Naive thymus-derived CD4-positive, alpha-beta T cell (primary cell): ENCODE measurements at regions not wholly inside any gene's neighbourhood (a gene's known extent, or its start where the extent isn't known, plus 50 kb on each side); places are given as distances from the start of the nearest gene placed in this dataset.

ENCODE experiments used
- ATAC-seq: fragments of 150-1000 bp; cut with Tn5 transposase; 2 replicates; pipeline ENCODE4 v1.10.0; 2021; ENCODE audit warnings: mild to moderate bottlenecking, moderate library complexity
- CTCF ChIA-PET: fragments of 350-600 bp; sonication (Branson Sonifier 250); formaldehyde crosslinking; loops from one replicate; lab custom pipeline; 2021; ENCODE audit warnings: antibody characterized with exemption; lab: Charles Lee
- POLR2A ChIA-PET: fragments of 350-600 bp; sonication (Branson Sonifier 250); formaldehyde crosslinking; loops from one replicate; lab custom pipeline; 2021; ENCODE audit warnings: antibody characterized with exemption, inconsistent platforms; lab: Charles Lee
- DNase-seq, 9 donors: peaks; one replicate each; pipeline versions ENCODE4 v3.0.0 to v3.0.0-alpha.2; 2020 to 2022; ENCODE audit warnings: mixed read lengths in 1 of 9
- H3K27ac ChIP-seq: one replicate; pipeline ENCODE4 v1.7.0; 2013; ENCODE audit warnings: mild to moderate bottlenecking, low read depth, low read length, moderate library complexity
- H3K27me3 ChIP-seq, 2 donors: one replicate each; pipeline ENCODE4 v1.7.0; 2013; ENCODE audit warnings: low read length in 2 of 2, mild to moderate bottlenecking in 2 of 2, moderate library complexity in 2 of 2; ENCODE audit not compliant: control insufficient read depth in 2 of 2, insufficient read depth in 2 of 2
- H3K36me3 ChIP-seq, 3 experiments: 1 replicate in 2 of 3; 2 replicates in 1 of 3; pipeline ENCODE4 v1.7.0; 2013; ENCODE audit warnings: low read length in 3 of 3, mild to moderate bottlenecking in 3 of 3, moderate library complexity in 1 of 3; ENCODE audit not compliant: insufficient read depth in 3 of 3, control insufficient read depth in 2 of 3
- H3K4me1 ChIP-seq, 2 donors: one replicate each; pipeline ENCODE4 v1.7.0; 2013; ENCODE audit warnings: low read length in 2 of 2, mild to moderate bottlenecking in 2 of 2, moderate library complexity in 1 of 2; ENCODE audit not compliant: control insufficient read depth in 2 of 2, insufficient read depth in 2 of 2
- H3K4me3 ChIP-seq: 2 replicates; pipeline ENCODE4 v1.7.0; 2013; ENCODE audit warnings: mild to moderate bottlenecking, low read length
- H3K9me3 ChIP-seq, 3 experiments: 1 replicate in 2 of 3; 2 replicates in 1 of 3; pipeline ENCODE4 v1.7.0; 2013; ENCODE audit warnings: low read length in 3 of 3; ENCODE audit not compliant: control insufficient read depth in 2 of 3
- H3K27ac Mint-ChIP-seq, 9 donors: one replicate each; pipeline ENCODE4 v1.8.0; 2020 to 2022; ENCODE audit warnings: mixed read lengths in 9 of 9, mild to moderate bottlenecking in 8 of 9, moderate library complexity in 5 of 9, inconsistent platforms in 2 of 9
- H3K27me3 Mint-ChIP-seq, 5 donors: one replicate each; pipeline ENCODE4 v1.8.0; 2021 to 2022; ENCODE audit warnings: mixed read lengths in 5 of 5, mild to moderate bottlenecking in 1 of 5
- H3K36me3 Mint-ChIP-seq, 5 donors: one replicate each; pipeline ENCODE4 v1.8.0; 2020 to 2022; ENCODE audit warnings: mixed read lengths in 5 of 5, mild to moderate bottlenecking in 3 of 5, inconsistent platforms in 1 of 5
- H3K4me1 Mint-ChIP-seq, 7 donors: one replicate each; pipeline ENCODE4 v1.8.0; 2020 to 2022; ENCODE audit warnings: mixed read lengths in 7 of 7, mild to moderate bottlenecking in 3 of 7, inconsistent platforms in 1 of 7
- H3K4me3 Mint-ChIP-seq, 10 donors: one replicate each; pipeline ENCODE4 v1.8.0; 2020 to 2022; ENCODE audit warnings: mild to moderate bottlenecking in 10 of 10, mixed read lengths in 10 of 10, moderate library complexity in 6 of 10, inconsistent platforms in 2 of 10
- H3K9me3 Mint-ChIP-seq, 11 donors: one replicate each; pipeline ENCODE4 v1.8.0; 2020 to 2022; ENCODE audit warnings: mixed read lengths in 11 of 11, mild to moderate bottlenecking in 4 of 11, inconsistent platforms in 1 of 11, moderate library complexity in 1 of 11
- intact Hi-C, 2 donors: fragments of 100-400 bp; cut with micrococcal nuclease; formaldehyde crosslinking; loops; one replicate each; pipeline ENCODE4 v1.15.1; 2023

DNA sequence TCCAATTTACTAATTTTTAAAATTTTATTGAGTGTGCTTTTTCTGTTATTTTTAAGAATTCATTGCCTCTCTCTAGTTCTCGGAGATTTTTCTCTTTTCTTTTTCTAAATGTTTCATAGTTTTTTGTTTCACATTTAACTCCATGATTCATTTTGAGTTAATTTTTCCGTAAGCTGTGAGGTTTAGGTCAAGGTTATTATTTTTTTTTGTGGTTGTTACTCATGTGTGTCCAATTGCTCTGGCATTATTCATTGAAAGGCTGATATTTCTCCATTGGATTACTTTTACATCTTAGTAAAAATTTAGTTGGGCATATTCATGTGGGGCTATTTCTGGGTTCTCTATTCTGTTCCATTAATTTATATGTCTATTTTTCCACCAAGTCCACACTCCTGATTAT, 220.8 kb downstream of the MID1IP1 start:
- peaks cover 0 to 2% (median 0%) of the 10 kb centered on the region in 5 donors for H3K27me3 Mint-ChIP-seq
- POLR2A ChIA-PET, result no interaction called here
- ATAC-seq, result no peak

DNA sequence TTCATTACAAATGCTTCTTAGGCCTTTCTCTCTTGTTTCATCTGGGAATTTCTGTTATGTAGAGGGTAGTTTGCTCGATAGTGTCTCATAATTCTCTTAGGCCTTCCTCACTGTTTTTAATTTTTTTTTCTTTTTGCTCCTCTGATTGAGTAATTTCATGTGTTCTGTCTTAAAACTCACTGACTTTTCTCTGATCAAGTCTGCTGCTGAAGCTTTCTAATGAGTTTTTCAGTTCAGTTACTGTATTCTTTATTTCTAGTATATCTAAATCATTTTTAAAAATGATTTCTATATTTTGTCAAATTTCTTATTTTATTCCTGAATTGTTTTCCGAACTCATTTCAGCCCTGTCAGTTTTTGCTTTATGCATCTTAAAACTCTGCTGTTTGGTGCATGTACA, 228.0 kb downstream of the MID1IP1 start:
- H3K4me3 Mint-ChIP-seq, result no peak overlapping the region
- H3K36me3 Mint-ChIP-seq, result peaks cover 0 to 12% (median 0%) of the 10 kb centered on the region in 5 donors
- CTCF ChIA-PET, result no interaction called here
- no peak for DNase-seq
- Histone ChIP-seq H3K27me3 (no peaks in the 10 kb centered on the region), H3K36me3 (no peaks in the 10 kb centered on the region), H3K4me3 (no peak overlapping the region), H3K27ac (no peak overlapping the region), H3K9me3 (peaks cover 0 to 14% (median 0%) of the 10 kb centered on the region in 3 experiments), H3K4me1 (no peaks in the 10 kb centered on the region)
- ATAC-seq, result no peak
- H3K27me3 Mint-ChIP-seq, result no peaks in the 10 kb centered on the region
- POLR2A ChIA-PET, result no interaction called here
- H3K27ac Mint-ChIP-seq, result no peak overlapping the region
- peaks cover 0 to 55% (median 17%) of the 10 kb centered on the region in 11 donors for H3K9me3 Mint-ChIP-seq
- no peaks in the 10 kb centered on the region for H3K4me1 Mint-ChIP-seq
- intact Hi-C loops, result no loop called here

More for the DNA sequence above, 220.8 kb downstream of the MID1IP1 start:
- no peaks in the 10 kb centered on the region for H3K4me1 ChIP-seq
- H3K36me3 Mint-ChIP-seq, result no peaks in the 10 kb centered on the region
- H3K36me3 ChIP-seq, result no peaks in the 10 kb centered on the region
- H3K4me1 Mint-ChIP-seq, result no peaks in the 10 kb centered on the region
- peaks cover 0 to 7% (median 0%) of the 10 kb centered on the region in 11 donors for H3K9me3 Mint-ChIP-seq
- CTCF ChIA-PET, result no interaction called here
- intact Hi-C loops, result no loop called here
- H3K27ac Mint-ChIP-seq, result no peak overlapping the region
- no peak for DNase-seq
- H3K9me3 ChIP-seq, result no peaks in the 10 kb centered on the region
- H3K27me3 ChIP-seq, result no peaks in the 10 kb centered on the region
- no peak overlapping the region for H3K4me3 Mint-ChIP-seq
- no peak overlapping the region for H3K27ac ChIP-seq
- no peak overlapping the region for H3K4me3 ChIP-seq

- CTCF ChIA-PET, result no interaction called here
- no peak overlapping the region for H3K27ac ChIP-seq
- H3K4me3 ChIP-seq, result no peak overlapping the region
- Mint-ChIP-seq H3K4me3 (no peak overlapping the region), H3K4me1 (no peaks in the 10 kb centered on the region), H3K27me3 (no peaks in the 10 kb centered on the region), H3K27ac (no peak overlapping the region), H3K36me3 (peaks cover 0 to 12% (median 0%) of the 10 kb centered on the region in 5 donors), H3K9me3 (peaks cover 0 to 55% (median 17%) of the 10 kb centered on the region in 11 donors)
- POLR2A ChIA-PET, result no interaction called here
- peaks cover 0 to 14% (median 0%) of the 10 kb centered on the region in 3 experiments for H3K9me3 ChIP-seq
- intact Hi-C loops, result no loop called here
- ATAC-seq (no peak), DNase-seq (no peak)
- no peaks in the 10 kb centered on the region for H3K4me1 ChIP-seq
- no peaks in the 10 kb centered on the region for H3K27me3 ChIP-seq
- H3K36me3 ChIP-seq, result no peaks in the 10 kb centered on the region
Measured at GRCh38 chrX:39030636-39031035, 229.4 kb downstream of the MID1IP1 start.

GRCh38 chrX:39039890-39040289, 238.6 kb downstream of the MID1IP1 start:
- intact Hi-C loops, result no loop called here
- Mint-ChIP-seq H3K27ac (no peak overlapping the region), H3K27me3 (peaks cover 4 to 17% (median 6%) of the 10 kb centered on the region in 5 donors), H3K36me3 (no peaks in the 10 kb centered on the region), H3K4me1 (no peaks in the 10 kb centered on the region), H3K9me3 (peaks cover 0 to 6% (median 0%) of the 10 kb centered on the region in 11 donors), H3K4me3 (no peak overlapping the region)
- H3K27me3 ChIP-seq, result no peaks in the 10 kb centered on the region
- DNase-seq (no peak), ATAC-seq (no peak)
- H3K36me3 ChIP-seq, result no peaks in the 10 kb centered on the region
- POLR2A ChIA-PET, result no interaction called here
- H3K9me3 ChIP-seq, result no peaks in the 10 kb centered on the region
- no peak overlapping the region for H3K4me3 ChIP-seq
- H3K4me1 ChIP-seq, result no peaks in the 10 kb centered on the region
- H3K27ac ChIP-seq, result no peak overlapping the region
- CTCF ChIA-PET, result no interaction called here

- H3K9me3 ChIP-seq, result no peaks in the 10 kb centered on the region
- Mint-ChIP-seq H3K36me3 (no peaks in the 10 kb centered on the region), H3K27ac (no peak overlapping the region), H3K9me3 (peaks cover 0 to 6% (median 0%) of the 10 kb centered on the region in 11 donors), H3K4me1 (no peaks in the 10 kb centered on the region), H3K27me3 (peaks cover 0 to 4% (median 0%) of the 10 kb centered on the region in 5 donors), H3K4me3 (no peak overlapping the region)
- ATAC-seq (no peak), DNase-seq (no peak)
- H3K36me3 ChIP-seq, result no peaks in the 10 kb centered on the region
- H3K4me1 ChIP-seq, result no peaks in the 10 kb centered on the region
- CTCF ChIA-PET, result no interaction called here
- intact Hi-C loops, result no loop called here
- H3K27ac ChIP-seq, result no peak overlapping the region
- H3K4me3 ChIP-seq, result no peak overlapping the region
- H3K27me3 ChIP-seq, result no peaks in the 10 kb centered on the region
- POLR2A ChIA-PET, result no interaction called here
Measured at GRCh38 chrX:39043838-39044550, 242.7 kb downstream of the MID1IP1 start.

DNA sequence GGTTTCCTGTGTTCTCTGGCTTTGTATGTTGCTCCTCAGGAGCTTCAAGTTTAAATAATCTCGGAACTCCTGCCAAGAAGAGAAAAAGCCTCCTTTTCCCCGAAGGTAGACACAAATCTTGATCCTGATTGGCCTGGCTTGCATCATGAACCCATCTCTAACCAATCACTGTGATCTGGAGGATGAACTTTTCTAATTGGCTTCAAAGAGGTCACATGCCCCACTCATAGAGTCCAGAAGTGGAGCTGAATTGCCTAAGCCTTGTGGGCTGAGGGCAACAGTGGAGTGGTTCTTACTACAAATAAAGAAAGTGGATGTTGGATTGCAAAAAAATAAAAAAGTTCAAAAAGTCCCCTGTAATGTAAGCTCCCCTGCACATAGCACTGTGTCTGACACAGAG, 245.9 kb downstream of the MID1IP1 start:
- Histone ChIP-seq H3K4me3 (no peak overlapping the region), H3K36me3 (no peaks in the 10 kb centered on the region), H3K4me1 (no peaks in the 10 kb centered on the region), H3K27ac (no peak overlapping the region), H3K27me3 (no peaks in the 10 kb centered on the region), H3K9me3 (no peaks in the 10 kb centered on the region)
- H3K36me3 Mint-ChIP-seq, result no peaks in the 10 kb centered on the region
- peaks cover 0 to 3% (median 0%) of the 10 kb centered on the region in 5 donors for H3K27me3 Mint-ChIP-seq
- no peak overlapping the region for H3K4me3 Mint-ChIP-seq
- CTCF ChIA-PET, result no interaction called here
- H3K27ac Mint-ChIP-seq, result no peak overlapping the region
- intact Hi-C loops, result no loop called here
- DNase-seq (no peak), ATAC-seq (no peak)
- H3K9me3 Mint-ChIP-seq, result peaks cover 0 to 6% (median 0%) of the 10 kb centered on the region in 11 donors
- no peaks in the 10 kb centered on the region for H3K4me1 Mint-ChIP-seq
- POLR2A ChIA-PET, result no interaction called here

GRCh38 chrX:39049975-39050374, 248.7 kb downstream of the MID1IP1 start:
- Histone ChIP-seq H3K27me3 (no peaks in the 10 kb centered on the region), H3K4me1 (no peaks in the 10 kb centered on the region), H3K36me3 (no peaks in the 10 kb centered on the region), H3K9me3 (no peaks in the 10 kb centered on the region), H3K27ac (no peak overlapping the region), H3K4me3 (no peak overlapping the region)
- intact Hi-C loops, result no loop called here
- CTCF ChIA-PET, result no interaction called here
- POLR2A ChIA-PET, result no interaction called here
- peaks cover 0 to 5% (median 0%) of the 10 kb centered on the region in 11 donors for H3K9me3 Mint-ChIP-seq
- no peaks in the 10 kb centered on the region for H3K4me1 Mint-ChIP-seq
- ATAC-seq (no peak), DNase-seq (no peak)
- H3K27ac Mint-ChIP-seq, result no peak overlapping the region
- H3K4me3 Mint-ChIP-seq, result no peak overlapping the region
- peaks cover 0 to 11% (median 0%) of the 10 kb centered on the region in 5 donors for H3K27me3 Mint-ChIP-seq
- H3K36me3 Mint-ChIP-seq, result no peaks in the 10 kb centered on the region
